Astrocyte of the cerebellum (primary cell): ENCODE measurements at regions not wholly inside any gene's neighbourhood (a gene's known extent, or its start where the extent isn't known, plus 50 kb on each side); places are given as distances from the start of the nearest gene placed in this dataset.

Source experiments
- DNase-seq: peaks from one replicate; pipeline ENCODE4 v3.0.0-alpha.2; 2011; ENCODE audit warnings: low read depth
- H3K4me3 ChIP-seq: 2 replicates; pipeline ENCODE4 v1.5.1; 2011; ENCODE audit warnings: mild to moderate bottlenecking, low read depth, low read length, moderate library complexity
- CTCF ChIP-seq: IDR thresholded peaks from 2 replicates; pipeline ENCODE4 v1.5.1; 2012; ENCODE audit warnings: low read length, low read depth, moderate library complexity, mild to moderate bottlenecking; ENCODE audit errors: missing control alignments
- in situ Hi-C: cut with HindIII; loops from 2 replicates; pipeline ENCODE4 v1.10.0; 2017; ENCODE audit warnings: low sequenced_read_pairs

GRCh38 chr2:236955521-236956030 lies 130.1 kb upstream of the COPS8 start:
- no peak for DNase-seq
- H3K4me3 ChIP-seq = no peak overlapping the region
- no peak for TF ChIP-seq CTCF
- in situ Hi-C loops = no loop called here

GRCh38 chr2:236956031-236956618 lies 129.6 kb upstream of the COPS8 start:
- no peak for TF ChIP-seq CTCF
- H3K4me3 ChIP-seq = no peak overlapping the region
- DNase-seq = no peak
- in situ Hi-C loops = no loop called here

- DNase-seq = no peak
- in situ Hi-C loops = no loop called here
- H3K4me3 ChIP-seq = no peak overlapping the region
- no peak for TF ChIP-seq CTCF
Measured at GRCh38 chr2:236956641-236957040, 129.0 kb upstream of the COPS8 start.

- no peak for TF ChIP-seq CTCF
- H3K4me3 ChIP-seq = no peak overlapping the region
- DNase-seq = no peak
- in situ Hi-C loops = no loop called here
Measured at GRCh38 chr2:236959036-236959435, 126.7 kb upstream of the COPS8 start.

- no peak for TF ChIP-seq CTCF
- DNase-seq = no peak
- no peak overlapping the region for H3K4me3 ChIP-seq
- in situ Hi-C loops = no loop called here
Measured at GRCh38 chr2:236959876-236960275, 125.8 kb upstream of the COPS8 start.

- no peak for DNase-seq
- in situ Hi-C loops = no loop called here
- no peak for TF ChIP-seq CTCF
- H3K4me3 ChIP-seq = no peak overlapping the region
Measured at GRCh38 chr2:236960531-236960930, 125.2 kb upstream of the COPS8 start.
